GM19395 (cell line): ENCODE measurements at regions not wholly inside any gene's neighbourhood (a gene's known extent, or its start where the extent isn't known, plus 50 kb on each side); places are given as distances from the start of the nearest gene placed in this dataset.

Experiments used
- ATAC-seq: cut with Tn5 transposase; IDR thresholded peaks from one replicate; pipeline ENCODE4 v1.9.1; 2021; ENCODE audit warnings: mild to moderate bottlenecking, moderate library complexity; ENCODE audit not compliant: unreplicated experiment

- peak; percentile 11 for ATAC-seq
These were observed 56.6 kb upstream of the BEX4 start for GRCh38 chrX:103158317-103158621.

- peak; percentile 67 for ATAC-seq
These were observed 57.2 kb upstream of the BEX4 start for GRCh38 chrX:103157496-103158316.

GRCh38 chrX:103155201-103155600, 59.7 kb upstream of the BEX4 start:
- ATAC-seq: no peak

DNA sequence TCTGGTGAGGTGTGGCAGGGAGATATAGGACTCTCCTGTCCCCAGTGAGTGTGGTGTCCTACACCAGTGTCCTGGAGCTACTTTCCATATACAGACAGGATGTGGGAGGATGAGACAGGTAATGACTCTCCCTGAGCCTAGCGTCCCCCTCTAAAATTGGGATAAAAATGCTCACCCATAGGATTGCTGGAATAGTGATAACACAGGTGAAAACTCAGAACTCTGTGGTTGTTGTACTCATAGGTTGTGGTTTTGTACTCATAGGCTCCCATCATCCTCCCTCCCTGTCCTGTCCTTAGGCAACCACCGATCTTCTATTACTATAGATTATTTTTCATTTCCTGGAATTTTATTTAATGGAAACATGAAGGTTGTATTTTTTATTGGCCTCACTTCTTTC, 60.7 kb upstream of the NXF3 start:
- no peak for ATAC-seq

DNA sequence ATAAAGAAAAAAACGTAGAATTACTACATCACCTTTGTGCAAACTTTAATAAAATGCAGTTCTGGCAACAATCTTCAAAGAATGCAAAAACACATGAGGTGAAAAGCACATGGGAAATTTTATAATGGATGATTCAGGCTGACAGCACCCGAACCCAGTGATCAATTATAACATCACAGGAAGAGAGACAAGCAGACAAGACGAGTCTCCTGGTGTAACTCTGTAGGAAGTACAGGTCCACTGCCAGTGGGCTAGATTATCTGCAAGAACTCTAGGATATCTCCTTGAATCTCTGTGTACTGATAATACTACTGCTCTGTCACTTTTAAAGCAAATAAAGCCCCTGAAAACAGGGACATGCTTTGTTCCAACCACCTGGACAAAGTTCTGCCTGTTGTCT, 58.9 kb upstream of the NXF3 start:
- ATAC-seq: no peak

- no peak for ATAC-seq
These were observed 56.7 kb upstream of the NXF3 start for GRCh38 chrX:103149652-103150051.

GRCh38 chrX:103148075-103148474, 55.1 kb upstream of the NXF3 start:
- ATAC-seq: no peak
